ENCODE measurements at regions not wholly inside any gene's neighbourhood (a gene's known extent, or its start where the extent isn't known, plus 50 kb on each side); places are given as distances from the start of the nearest gene placed in this dataset.

DNA sequence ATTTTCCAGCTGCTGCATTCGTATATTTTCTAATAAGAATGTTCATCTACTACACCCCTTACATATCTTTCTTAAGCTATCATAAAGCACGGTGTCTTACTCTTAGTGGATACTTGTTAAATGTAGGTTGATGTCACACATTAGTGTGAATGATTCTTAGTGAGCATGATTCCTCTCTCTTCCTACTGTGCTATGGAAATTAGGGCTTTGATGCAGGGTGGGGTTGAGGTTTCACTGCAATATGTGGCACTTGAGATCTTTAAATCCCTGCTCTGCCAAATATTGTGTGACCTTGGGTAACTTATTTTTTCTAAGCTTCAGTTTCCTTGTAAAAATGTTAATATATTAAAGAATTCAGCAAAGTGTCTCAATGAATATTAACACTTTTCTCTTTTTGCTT is 188.4 kb downstream of the PDGFRA start:
- Histone ChIP-seq H3K9ac (ENCODE audit: low read depth in 1 of 2, low read length in 2 of 2) (no peak overlapping the region), H3K27ac (ENCODE audit: low read depth in 1 of 2, low read length in 2 of 2) (no peak overlapping the region), H3K4me3 (ENCODE audit: low read depth in 1 of 3, low read length in 3 of 3) (no peak overlapping the region), H3K9me3 (ENCODE audit: control insufficient read depth in 4 of 4, low read length in 3 of 4) (peaks cover 0 to 3% (median 0%) of the 10 kb centered on the region in 4 donors), H3K4me1 (ENCODE audit: control insufficient read depth in 4 of 4, insufficient read depth in 4 of 4, low read length in 3 of 4) (no peaks in the 10 kb centered on the region), H3K36me3 (ENCODE audit: control insufficient read depth in 4 of 4, insufficient read depth in 3 of 4, low read depth in 1 of 4, low read length in 3 of 4) (no peaks in the 10 kb centered on the region), H3K27me3 (ENCODE audit: control insufficient read depth in 4 of 4, insufficient read depth in 4 of 4, low read length in 3 of 4) (peaks cover 0 to 3% (median 0%) of the 10 kb centered on the region in 4 donors)
- WGBS, result 69% methylated on average over 2 of the region's 2 CpGs
- TF ChIP-seq ZBTB33 (IDR thresholded peaks at IDR 0.05) (no peak), TAF1 (conservative IDR thresholded peaks at IDR 0.05) (no peak), YY1 (IDR thresholded peaks at IDR 0.05) (no peak), HNF4A (conservative IDR thresholded peaks at IDR 0.05) (no peak), REST (IDR thresholded peaks at IDR 0.05) (no peak), NR2F2 (IDR thresholded peaks at IDR 0.05) (no peak), RXRA (IDR thresholded peaks at IDR 0.05) (no peak), EGR1 (IDR thresholded peaks at IDR 0.05; ENCODE audit: low read depth in 2 of 2) (no peak), RAD21 (IDR thresholded peaks at IDR 0.05) (no peak), JUND (IDR thresholded peaks at IDR 0.05) (no peak), HNF4G (IDR thresholded peaks at IDR 0.05) (no peak), FOXA2 (IDR thresholded peaks at IDR 0.05) (no peak), CTCF (IDR thresholded peaks at IDR 0.05; ENCODE audit: low read depth, low read length, missing input control) (no peak), FOXA1 (IDR thresholded peaks at IDR 0.05) (no peak)
- no peak for DNase-seq (ENCODE audit: low spot score)

DNA sequence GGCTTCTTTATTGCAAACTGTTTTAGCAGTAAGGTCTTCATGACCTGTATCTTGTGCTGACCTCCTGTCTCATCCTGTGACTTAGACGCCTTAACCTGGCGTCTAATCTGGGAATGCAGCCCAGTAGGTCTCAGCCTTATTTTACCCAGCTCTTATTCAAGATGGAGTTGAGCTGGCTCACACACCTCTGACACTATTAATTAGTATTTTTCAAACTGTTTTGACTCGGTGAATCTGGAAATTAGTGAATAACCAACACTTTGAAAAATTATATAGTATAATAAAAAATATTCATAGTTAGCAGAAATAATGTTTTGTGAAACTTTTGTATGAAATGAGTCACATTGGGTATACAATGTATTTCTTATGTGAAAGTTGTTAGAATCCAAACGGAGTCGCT is 189.4 kb downstream of the PDGFRA start:
- Histone ChIP-seq H3K27me3 (ENCODE audit: control insufficient read depth in 4 of 4, insufficient read depth in 4 of 4, low read length in 3 of 4) (peaks cover 0 to 3% (median 0%) of the 10 kb centered on the region in 4 donors), H3K9ac (ENCODE audit: low read depth in 1 of 2, low read length in 2 of 2) (no peak overlapping the region), H3K27ac (ENCODE audit: low read depth in 1 of 2, low read length in 2 of 2) (no peak overlapping the region), H3K4me1 (ENCODE audit: control insufficient read depth in 4 of 4, insufficient read depth in 4 of 4, low read length in 3 of 4) (no peaks in the 10 kb centered on the region), H3K36me3 (ENCODE audit: control insufficient read depth in 4 of 4, insufficient read depth in 3 of 4, low read depth in 1 of 4, low read length in 3 of 4) (no peaks in the 10 kb centered on the region), H3K9me3 (ENCODE audit: control insufficient read depth in 4 of 4, low read length in 3 of 4) (peaks cover 0 to 3% (median 0%) of the 10 kb centered on the region in 4 donors), H3K4me3 (ENCODE audit: low read depth in 1 of 3, low read length in 3 of 3) (no peak overlapping the region)
- 90% methylated on average over 5 of the region's 5 CpGs for WGBS
- DNase-seq (ENCODE audit: low spot score), result no peak
- TF ChIP-seq CTCF (IDR thresholded peaks at IDR 0.05; ENCODE audit: low read depth, low read length, missing input control), result no peak
- TF ChIP-seq RXRA (IDR thresholded peaks at IDR 0.05), result no peak
- no peak for TF ChIP-seq ZBTB33 (IDR thresholded peaks at IDR 0.05)
- no peak for TF ChIP-seq JUND (IDR thresholded peaks at IDR 0.05)
- no peak for TF ChIP-seq NR2F2 (IDR thresholded peaks at IDR 0.05)
- TF ChIP-seq EGR1 (IDR thresholded peaks at IDR 0.05; ENCODE audit: low read depth in 2 of 2), result no peak
- no peak for TF ChIP-seq TAF1 (conservative IDR thresholded peaks at IDR 0.05)
- no peak for TF ChIP-seq REST (IDR thresholded peaks at IDR 0.05)
- TF ChIP-seq HNF4G (IDR thresholded peaks at IDR 0.05), result no peak
- TF ChIP-seq HNF4A (conservative IDR thresholded peaks at IDR 0.05), result no peak
- TF ChIP-seq, protein P1, sequence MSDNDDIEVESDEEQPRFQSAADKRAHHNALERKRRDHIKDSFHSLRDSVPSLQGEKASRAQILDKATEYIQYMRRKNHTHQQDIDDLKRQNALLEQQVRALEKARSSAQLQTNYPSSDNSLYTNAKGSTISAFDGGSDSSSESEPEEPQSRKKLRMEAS (IDR thresholded peaks at IDR 0.05), result no peak
- TF ChIP-seq YY1 (IDR thresholded peaks at IDR 0.05), result no peak
- no peak for TF ChIP-seq FOXA2 (IDR thresholded peaks at IDR 0.05)
